Bronchial epithelial cell (primary cell): ENCODE measurements at regions not wholly inside any gene's neighbourhood (a gene's known extent, or its start where the extent isn't known, plus 50 kb on each side); places are given as distances from the start of the nearest gene placed in this dataset.

ENCODE experiments used
- DNase-seq: peaks from one replicate; pipeline ENCODE4 v3.0.0-alpha.2; 2010; ENCODE audit warnings: low read depth
- FAIRE-seq: peaks from 2 replicates; lab custom pipeline; 2011; peaks lifted over from hg19 to GRCh38; lab: Jason Lieb, UNC
- H3K27me3 ChIP-seq: 2 replicates; pipeline ENCODE4 v1.5.1; 2011; ENCODE audit warnings: low read length; ENCODE audit not compliant: control insufficient read depth, insufficient read depth
- H3K36me3 ChIP-seq: 2 replicates; pipeline ENCODE4 v1.5.1; 2011; ENCODE audit warnings: low read length; ENCODE audit not compliant: control insufficient read depth, insufficient read depth
- H3K4me3 ChIP-seq: 2 replicates; pipeline ENCODE4 v1.5.1; 2011; ENCODE audit warnings: mild to moderate bottlenecking, low read depth, low read length, control low read depth
- TF ChIP-seq, protein P1 (sequence below): IDR thresholded peaks from 2 replicates; pipeline ENCODE4 v1.5.1; 2011; ENCODE audit warnings: mild to moderate bottlenecking, moderate library complexity, low read length, control low read depth, inconsistent platforms; ENCODE audit not compliant: insufficient read depth, severe bottlenecking

GRCh38 chr4:135144498-135144897 lies 942.9 kb upstream of the PABPC4L start:
- H3K27me3 ChIP-seq = no peaks in the 10 kb centered on the region
- no peak overlapping the region for H3K4me3 ChIP-seq
- H3K36me3 ChIP-seq = no peaks in the 10 kb centered on the region
- DNase-seq = no peak
- FAIRE-seq = no peak
- TF ChIP-seq, protein P1, sequence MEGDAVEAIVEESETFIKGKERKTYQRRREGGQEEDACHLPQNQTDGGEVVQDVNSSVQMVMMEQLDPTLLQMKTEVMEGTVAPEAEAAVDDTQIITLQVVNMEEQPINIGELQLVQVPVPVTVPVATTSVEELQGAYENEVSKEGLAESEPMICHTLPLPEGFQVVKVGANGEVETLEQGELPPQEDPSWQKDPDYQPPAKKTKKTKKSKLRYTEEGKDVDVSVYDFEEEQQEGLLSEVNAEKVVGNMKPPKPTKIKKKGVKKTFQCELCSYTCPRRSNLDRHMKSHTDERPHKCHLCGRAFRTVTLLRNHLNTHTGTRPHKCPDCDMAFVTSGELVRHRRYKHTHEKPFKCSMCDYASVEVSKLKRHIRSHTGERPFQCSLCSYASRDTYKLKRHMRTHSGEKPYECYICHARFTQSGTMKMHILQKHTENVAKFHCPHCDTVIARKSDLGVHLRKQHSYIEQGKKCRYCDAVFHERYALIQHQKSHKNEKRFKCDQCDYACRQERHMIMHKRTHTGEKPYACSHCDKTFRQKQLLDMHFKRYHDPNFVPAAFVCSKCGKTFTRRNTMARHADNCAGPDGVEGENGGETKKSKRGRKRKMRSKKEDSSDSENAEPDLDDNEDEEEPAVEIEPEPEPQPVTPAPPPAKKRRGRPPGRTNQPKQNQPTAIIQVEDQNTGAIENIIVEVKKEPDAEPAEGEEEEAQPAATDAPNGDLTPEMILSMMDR = no peak

GRCh38 chr4:135124196-135124595 lies 922.6 kb upstream of the PABPC4L start:
- FAIRE-seq = no peak
- TF ChIP-seq, protein P1 = no peak
- no peak for DNase-seq
- no peaks in the 10 kb centered on the region for H3K27me3 ChIP-seq
- H3K4me3 ChIP-seq = no peak overlapping the region
- no peaks in the 10 kb centered on the region for H3K36me3 ChIP-seq

GRCh38 chr4:135123632-135124031 lies 922.0 kb upstream of the PABPC4L start:
- no peak overlapping the region for H3K4me3 ChIP-seq
- no peak for DNase-seq
- no peak for FAIRE-seq
- H3K27me3 ChIP-seq = no peaks in the 10 kb centered on the region
- TF ChIP-seq, protein P1 = no peak
- H3K36me3 ChIP-seq = no peaks in the 10 kb centered on the region

DNA sequence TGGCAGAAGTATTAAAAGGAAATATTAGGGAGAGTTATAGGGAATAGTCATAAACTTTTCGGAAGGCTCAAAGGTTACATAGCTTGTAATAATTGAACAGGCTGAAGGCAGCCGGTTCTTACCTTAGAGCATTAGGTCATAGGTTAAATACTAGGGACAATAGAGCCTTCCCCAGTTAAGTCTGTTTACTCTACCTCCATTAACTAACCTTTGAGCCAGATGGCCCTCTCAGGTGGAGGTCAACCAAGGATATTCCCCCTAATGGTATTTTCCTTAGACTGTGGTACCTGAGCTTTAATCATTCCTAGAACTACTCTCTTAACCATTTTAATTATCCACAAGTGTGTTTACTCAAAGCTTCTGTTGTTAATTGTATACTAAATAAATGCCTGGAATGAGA lies 920.9 kb upstream of the PABPC4L start:
- FAIRE-seq (no peak), DNase-seq (no peak)
- Histone ChIP-seq H3K27me3 (no peaks in the 10 kb centered on the region), H3K36me3 (no peaks in the 10 kb centered on the region), H3K4me3 (no peak overlapping the region)
- TF ChIP-seq, protein P1 = no peak

DNA sequence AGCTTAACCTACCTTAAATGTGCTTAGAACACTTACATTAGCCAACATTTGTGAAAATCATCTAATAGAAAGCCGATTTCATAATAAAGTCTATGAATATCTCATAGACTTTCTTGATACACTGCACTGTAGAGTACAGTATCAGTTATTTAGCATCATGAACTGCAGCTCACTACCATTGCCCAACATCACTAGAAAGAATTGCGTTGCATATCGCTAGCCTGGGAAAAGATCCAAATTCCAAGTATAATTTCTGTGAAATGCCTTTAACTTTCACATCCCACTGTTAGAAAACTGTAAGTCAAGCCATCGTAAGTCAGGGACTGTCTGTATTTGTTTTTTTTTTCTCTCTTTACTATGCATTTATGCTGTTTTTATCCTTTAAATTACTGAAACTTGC lies 918.6 kb upstream of the PABPC4L start:
- DNase-seq (no peak), FAIRE-seq (peak; percentile 58)
- TF ChIP-seq, protein P1 = no peak
- Histone ChIP-seq H3K27me3 (no peaks in the 10 kb centered on the region), H3K36me3 (no peaks in the 10 kb centered on the region), H3K4me3 (no peak overlapping the region)

DNA sequence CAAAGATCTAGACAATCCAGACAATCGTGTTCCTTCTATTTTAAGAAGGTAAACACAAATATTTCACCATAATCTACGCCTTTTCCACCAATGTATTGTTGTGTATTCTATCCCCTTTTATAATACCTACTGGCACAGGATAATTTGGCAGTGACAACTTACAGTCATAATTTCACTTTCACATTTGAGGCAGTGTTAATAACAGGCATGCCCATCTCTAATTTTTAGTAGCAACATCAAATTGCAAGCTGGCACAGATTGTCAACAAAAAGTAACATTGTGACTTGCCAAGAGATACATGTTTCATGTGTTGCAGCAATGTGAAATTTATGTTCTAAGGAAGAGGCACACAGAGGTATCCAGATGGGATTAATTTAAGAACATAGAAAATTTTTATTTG lies 912.5 kb upstream of the PABPC4L start:
- no peaks in the 10 kb centered on the region for H3K27me3 ChIP-seq
- H3K36me3 ChIP-seq = no peaks in the 10 kb centered on the region
- no peak for DNase-seq
- no peak overlapping the region for H3K4me3 ChIP-seq
- no peak for FAIRE-seq
- TF ChIP-seq, protein P1 = no peak
